Gastrocnemius medialis (tissue), 4 donors: ENCODE measurements at regions not wholly inside any gene's neighbourhood (a gene's known extent, or its start where the extent isn't known, plus 50 kb on each side); places are given as distances from the start of the nearest gene placed in this dataset.

Experiments
- ATAC-seq, 2 donors: fragments of 150-250 bp; one replicate each; pipeline ENCODE4 v1.9.1; 2016
- DNase-seq, 2 donors: peaks; one replicate each; pipeline ENCODE4 v3.0.0-alpha.2; 2019
- H3K27ac ChIP-seq, 4 donors: fragments of 200-600 bp; sonication (generic); 1 replicate in 1 of 4; 2 replicates in 3 of 4; pipeline ENCODE4 v1.5.1; 2016 to 2018; ENCODE audit warnings: mild to moderate bottlenecking in 2 of 4, moderate library complexity in 1 of 4
- H3K27me3 ChIP-seq, 3 donors: fragments of 200-600 bp; sonication (generic) in 2 of 3; 1 replicate in 1 of 3; 2 replicates in 2 of 3; pipeline versions ENCODE4 v1.5.1 to v1.6.0; 2016 to 2019; ENCODE audit warnings: mild to moderate bottlenecking in 1 of 3, moderate library complexity in 1 of 3
- H3K36me3 ChIP-seq, 2 donors: fragments of 200-600 bp; sonication (generic) in 1 of 2; one replicate each; pipeline ENCODE4 v1.5.1; 2017 to 2018
- H3K4me1 ChIP-seq, 2 donors: fragments of 200-600 bp; sonication (generic) in 1 of 2; one replicate each; pipeline ENCODE4 v1.5.1; 2016 to 2017; ENCODE audit warnings: mild to moderate bottlenecking in 2 of 2
- H3K4me3 ChIP-seq, 4 donors: fragments of 200-600 bp; sonication (generic) in 3 of 4; 1 replicate in 1 of 4; 2 replicates in 3 of 4; pipeline ENCODE4 v1.5.1; 2016 to 2019; ENCODE audit warnings: mild to moderate bottlenecking in 2 of 4
- H3K9me3 ChIP-seq, 3 donors: fragments of 200-600 bp; sonication (generic) in 2 of 3; 1 replicate in 1 of 3; 2 replicates in 2 of 3; pipeline ENCODE4 v1.5.1; 2016 to 2019
- CTCF ChIP-seq, 5 experiments: fragments of 450-650 bp in 3 of 5; fragments of 200-600 bp in 2 of 5; sonication (generic) in 2 of 5; IDR thresholded peaks in 4 of 5; conservative IDR thresholded peaks in 1 of 5; 1 replicate in 4 of 5; 2 replicates in 1 of 5; pipeline ENCODE4 v1.5.1; 2016 to 2019; ENCODE audit warnings: antibody characterized with exemption in 5 of 5, mild to moderate bottlenecking in 3 of 5, moderate library complexity in 3 of 5
- POLR2A ChIP-seq, 2 donors: fragments of 450-650 bp; IDR thresholded peaks; one replicate each; pipeline ENCODE4 v1.6.1; 2017; ENCODE audit warnings: antibody characterized with exemption in 2 of 2, mild to moderate bottlenecking in 2 of 2, moderate library complexity in 2 of 2
- in situ Hi-C, 4 donors: fragments of 200-750 bp; cut with MboI; loops; one replicate each; pipeline versions ENCODE4 v1.15.0 to v1.8.0; 2017; ENCODE audit warnings: low sequenced_read_pairs in 4 of 4
- intact Hi-C: fragments of 100-400 bp; cut with DNase I; formaldehyde crosslinking; loops from one replicate; pipeline ENCODE4 v1.15.1; 2023; ENCODE audit warnings: low total_unique reads

- Histone ChIP-seq H3K36me3 (no peaks in the 10 kb centered on the region), H3K27me3 (no peaks in the 10 kb centered on the region), H3K9me3 (no peaks in the 10 kb centered on the region), H3K4me3 (no peak overlapping the region), H3K4me1 (no peaks in the 10 kb centered on the region), H3K27ac (no peak overlapping the region)
- DNase-seq, result no peak
- in situ Hi-C loops, result no loop called here
- intact Hi-C loops, result no loop called here
- no peak for ATAC-seq
- TF ChIP-seq CTCF (IDR thresholded peaks at IDR 0.05 in 4 of 5, conservative IDR thresholded peaks at IDR 0.05 in 1 of 5), result no peak
- no peak for TF ChIP-seq POLR2A (IDR thresholded peaks at IDR 0.05)
Measured at GRCh38 chr18:38996056-38996455, 1430.5 kb upstream of the CELF4 start.

DNA sequence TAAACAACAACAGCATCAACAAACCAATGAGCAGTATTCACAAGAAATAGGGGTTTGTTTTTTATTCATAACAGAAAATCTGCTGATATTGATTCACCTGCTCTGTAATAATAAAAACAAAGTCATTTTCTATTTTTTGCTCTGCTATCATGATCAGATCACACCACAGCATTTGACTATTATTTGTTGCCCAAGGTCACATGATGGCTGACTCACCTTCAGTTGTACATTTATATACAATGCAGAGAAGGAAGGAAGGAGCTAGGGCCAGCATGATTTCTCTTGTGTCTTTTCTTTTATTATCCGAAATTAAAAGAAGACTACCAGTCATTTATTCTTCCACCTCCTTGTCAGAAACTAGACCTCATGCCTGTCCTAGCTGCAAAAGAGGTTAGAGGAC, 1427.7 kb upstream of the CELF4 start:
- TF ChIP-seq CTCF (IDR thresholded peaks at IDR 0.05 in 4 of 5, conservative IDR thresholded peaks at IDR 0.05 in 1 of 5) (no peak), POLR2A (IDR thresholded peaks at IDR 0.05) (no peak)
- no peak overlapping the region for H3K27ac ChIP-seq
- H3K36me3 ChIP-seq, result no peaks in the 10 kb centered on the region
- DNase-seq, result no peak
- intact Hi-C loops (no loop called here), in situ Hi-C loops (no loop called here)
- H3K27me3 ChIP-seq, result no peaks in the 10 kb centered on the region
- no peaks in the 10 kb centered on the region for H3K9me3 ChIP-seq
- no peak overlapping the region for H3K4me3 ChIP-seq
- no peak for ATAC-seq
- H3K4me1 ChIP-seq, result no peaks in the 10 kb centered on the region

- Histone ChIP-seq H3K27me3 (no peaks in the 10 kb centered on the region), H3K4me3 (no peak overlapping the region), H3K4me1 (no peaks in the 10 kb centered on the region), H3K27ac (no peak overlapping the region), H3K36me3 (no peaks in the 10 kb centered on the region), H3K9me3 (no peaks in the 10 kb centered on the region)
- intact Hi-C loops (no loop called here), in situ Hi-C loops (no loop called here)
- DNase-seq (no peak), ATAC-seq (no peak)
- no peak for TF ChIP-seq POLR2A (IDR thresholded peaks at IDR 0.05)
Measured at GRCh38 chr18:38984968-38985367, 1419.4 kb upstream of the CELF4 start.

GRCh38 chr18:38982072-38982471, 1416.5 kb upstream of the CELF4 start:
- in situ Hi-C loops, result no loop called here
- intact Hi-C loops, result no loop called here
- DNase-seq, result no peak
- H3K4me1 ChIP-seq, result no peaks in the 10 kb centered on the region
- H3K27ac ChIP-seq, result no peak overlapping the region
- H3K27me3 ChIP-seq, result no peaks in the 10 kb centered on the region
- no peak overlapping the region for H3K4me3 ChIP-seq
- TF ChIP-seq CTCF (IDR thresholded peaks at IDR 0.05 in 4 of 5, conservative IDR thresholded peaks at IDR 0.05 in 1 of 5) (no peak), POLR2A (IDR thresholded peaks at IDR 0.05) (no peak)
- ATAC-seq, result no peak
- H3K36me3 ChIP-seq, result no peaks in the 10 kb centered on the region
- no peaks in the 10 kb centered on the region for H3K9me3 ChIP-seq

DNA sequence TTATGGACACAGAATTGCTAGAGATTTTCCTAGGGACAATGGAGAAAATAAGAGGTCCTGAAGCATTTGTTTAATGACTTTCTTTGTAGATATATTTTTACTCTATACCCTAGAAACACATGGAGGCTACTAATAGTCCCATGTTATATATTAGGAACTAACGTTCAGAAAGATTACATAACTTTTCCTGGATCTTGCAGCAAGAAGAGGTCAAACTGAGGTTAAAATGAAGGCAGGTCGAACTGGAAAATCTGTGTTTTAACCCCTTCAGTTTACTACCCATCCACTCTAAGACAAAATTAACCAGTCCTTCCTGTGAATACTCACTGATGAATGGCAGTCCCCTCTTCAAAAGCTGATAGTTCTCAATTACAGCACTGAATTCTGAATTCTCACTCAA, 1415.8 kb upstream of the CELF4 start:
- intact Hi-C loops (no loop called here), in situ Hi-C loops (no loop called here)
- Histone ChIP-seq H3K4me1 (no peaks in the 10 kb centered on the region), H3K36me3 (no peaks in the 10 kb centered on the region), H3K4me3 (no peak overlapping the region), H3K27me3 (no peaks in the 10 kb centered on the region), H3K27ac (no peak overlapping the region), H3K9me3 (no peaks in the 10 kb centered on the region)
- ATAC-seq (no peak), DNase-seq (no peak)
- TF ChIP-seq CTCF (IDR thresholded peaks at IDR 0.05 in 4 of 5, conservative IDR thresholded peaks at IDR 0.05 in 1 of 5) (no peak), POLR2A (IDR thresholded peaks at IDR 0.05) (no peak)
